Activated naive CD4-positive, alpha-beta T cell treated with anti-CD3 and anti-CD28 coated beads, Interleukin-2, amount 10 ng/mL, durations not matched to agents 7 days and 5 days (primary cell): ENCODE measurements at regions not wholly inside any gene's neighbourhood (a gene's known extent, or its start where the extent isn't known, plus 50 kb on each side); places are given as distances from the start of the nearest gene placed in this dataset.

ENCODE experiments used
- CTCF ChIA-PET: fragments of 350-600 bp; sonication (Branson Sonifier 250); formaldehyde crosslinking; loops from one replicate; lab custom pipeline; 2021; ENCODE audit warnings: antibody characterized with exemption; lab: Charles Lee
- DNase-seq: peaks from one replicate; pipeline ENCODE4 v3.0.0-alpha.2; 2020
- H3K27ac Mint-ChIP-seq: one replicate; pipeline ENCODE4 v1.8.0; 2021; ENCODE audit warnings: mild to moderate bottlenecking, moderate library complexity, mixed read lengths
- H3K27me3 Mint-ChIP-seq: one replicate; pipeline ENCODE4 v1.8.0; 2021; ENCODE audit warnings: mild to moderate bottlenecking, mixed read lengths
- H3K36me3 Mint-ChIP-seq: one replicate; pipeline ENCODE4 v1.8.0; 2021; ENCODE audit warnings: mixed read lengths
- H3K4me1 Mint-ChIP-seq: one replicate; pipeline ENCODE4 v1.8.0; 2021; ENCODE audit warnings: mixed read lengths
- H3K4me3 Mint-ChIP-seq: one replicate; pipeline ENCODE4 v1.8.0; 2021; ENCODE audit warnings: mild to moderate bottlenecking, moderate library complexity, mixed read lengths
- H3K9me3 Mint-ChIP-seq: one replicate; pipeline ENCODE4 v1.8.0; 2021; ENCODE audit warnings: mixed read lengths

GRCh38 chr2:15706986-15707632, 115.4 kb downstream of the DDX1 start:
- DNase-seq, result no peak
- peaks cover 3% of the 10 kb centered on the region for H3K27me3 Mint-ChIP-seq
- no peaks in the 10 kb centered on the region for H3K9me3 Mint-ChIP-seq
- H3K36me3 Mint-ChIP-seq, result no peaks in the 10 kb centered on the region
- CTCF ChIA-PET, result no interaction called here
- no peak overlapping the region for H3K27ac Mint-ChIP-seq
- no peaks in the 10 kb centered on the region for H3K4me1 Mint-ChIP-seq
- no peak overlapping the region for H3K4me3 Mint-ChIP-seq

- CTCF ChIA-PET, result no interaction called here
- Mint-ChIP-seq H3K27ac (no peak overlapping the region), H3K4me1 (no peaks in the 10 kb centered on the region), H3K27me3 (peaks cover 3% of the 10 kb centered on the region), H3K36me3 (no peaks in the 10 kb centered on the region), H3K9me3 (no peaks in the 10 kb centered on the region), H3K4me3 (no peak overlapping the region)
- no peak for DNase-seq
Observed at GRCh38 chr2:15708161-15708560, 116.5 kb downstream of the DDX1 start.

- no peaks in the 10 kb centered on the region for H3K36me3 Mint-ChIP-seq
- CTCF ChIA-PET, result no interaction called here
- H3K9me3 Mint-ChIP-seq, result no peaks in the 10 kb centered on the region
- H3K27ac Mint-ChIP-seq, result no peak overlapping the region
- DNase-seq, result no peak
- no peak overlapping the region for H3K4me3 Mint-ChIP-seq
- H3K27me3 Mint-ChIP-seq, result peaks cover 3% of the 10 kb centered on the region
- no peaks in the 10 kb centered on the region for H3K4me1 Mint-ChIP-seq
Observed at GRCh38 chr2:15708865-15709820, 117.5 kb downstream of the DDX1 start.

DNA sequence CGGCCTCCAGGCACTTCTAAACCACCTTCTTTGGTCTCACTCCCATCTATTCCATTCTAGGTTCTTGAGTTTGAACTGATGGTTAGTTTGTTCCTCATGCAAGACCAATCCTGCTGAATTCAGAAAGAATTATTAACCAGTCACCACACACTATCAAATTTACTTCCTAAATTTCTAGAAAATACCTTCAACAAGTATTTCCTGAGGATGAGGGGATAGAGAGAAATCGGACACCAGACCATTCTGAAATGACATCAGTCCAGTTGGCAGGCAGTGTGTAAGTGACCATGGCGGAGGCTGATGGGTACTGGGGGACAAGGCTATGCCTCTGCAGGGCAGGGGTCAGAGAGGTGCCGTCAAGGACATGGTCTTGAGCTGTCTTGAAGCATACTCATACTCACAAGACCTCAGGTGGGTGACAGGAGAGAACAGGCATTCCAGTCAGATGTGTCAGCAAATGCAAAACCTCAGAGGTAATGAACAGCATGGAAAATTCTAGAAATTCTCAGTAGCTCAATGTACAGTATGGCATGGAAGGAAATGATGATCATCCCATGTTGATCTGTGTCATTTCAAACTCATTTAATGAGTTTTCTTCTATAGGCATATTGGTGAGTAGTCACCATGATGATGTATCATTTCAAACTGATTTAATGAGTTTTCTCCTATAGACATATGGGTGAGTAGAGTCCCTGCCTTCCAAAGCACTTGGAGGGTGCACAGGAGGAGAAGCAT, 119.6 kb downstream of the DDX1 start:
- no peak overlapping the region for H3K4me3 Mint-ChIP-seq
- CTCF ChIA-PET, result no interaction called here
- peaks cover 3% of the 10 kb centered on the region for H3K27me3 Mint-ChIP-seq
- DNase-seq, result no peak
- no peaks in the 10 kb centered on the region for H3K36me3 Mint-ChIP-seq
- no peaks in the 10 kb centered on the region for H3K9me3 Mint-ChIP-seq
- no peak overlapping the region for H3K27ac Mint-ChIP-seq
- H3K4me1 Mint-ChIP-seq, result no peaks in the 10 kb centered on the region

- Mint-ChIP-seq H3K9me3 (no peaks in the 10 kb centered on the region), H3K27ac (no peak overlapping the region), H3K36me3 (no peaks in the 10 kb centered on the region), H3K27me3 (peaks cover 3% of the 10 kb centered on the region), H3K4me3 (no peak overlapping the region), H3K4me1 (no peaks in the 10 kb centered on the region)
- CTCF ChIA-PET, result no interaction called here
- no peak for DNase-seq
Observed at GRCh38 chr2:15712551-15713342, 121.1 kb downstream of the DDX1 start.

GRCh38 chr2:15713475-15713874, 121.8 kb downstream of the DDX1 start:
- H3K9me3 Mint-ChIP-seq, result no peaks in the 10 kb centered on the region
- H3K27ac Mint-ChIP-seq, result no peak overlapping the region
- DNase-seq, result no peak
- CTCF ChIA-PET, result no interaction called here
- no peaks in the 10 kb centered on the region for H3K4me1 Mint-ChIP-seq
- H3K4me3 Mint-ChIP-seq, result no peak overlapping the region
- peaks cover 3% of the 10 kb centered on the region for H3K27me3 Mint-ChIP-seq
- no peaks in the 10 kb centered on the region for H3K36me3 Mint-ChIP-seq

DNA sequence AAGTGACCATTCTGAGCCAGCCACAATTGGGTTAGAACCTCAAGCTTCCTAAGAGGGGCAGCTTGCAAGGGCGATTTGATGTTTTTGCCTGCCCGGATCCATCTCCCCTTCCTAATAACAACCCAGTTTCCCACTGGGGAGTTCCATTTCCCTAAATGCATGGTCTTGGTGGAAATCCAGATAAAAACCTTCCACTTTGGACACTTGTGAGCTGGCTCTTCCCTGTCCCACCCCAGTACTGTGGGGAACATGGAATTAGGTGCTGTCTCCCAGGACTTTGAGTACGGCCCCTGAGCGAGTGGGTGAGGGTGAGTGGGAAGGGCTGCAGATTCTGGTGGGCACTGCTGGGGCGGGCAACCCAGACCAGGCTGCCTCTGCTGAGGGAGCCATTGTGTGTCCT, 122.3 kb downstream of the DDX1 start:
- H3K27me3 Mint-ChIP-seq, result peaks cover 3% of the 10 kb centered on the region
- DNase-seq, result no peak
- H3K9me3 Mint-ChIP-seq, result no peaks in the 10 kb centered on the region
- H3K4me3 Mint-ChIP-seq, result no peak overlapping the region
- H3K36me3 Mint-ChIP-seq, result no peaks in the 10 kb centered on the region
- no peak overlapping the region for H3K27ac Mint-ChIP-seq
- H3K4me1 Mint-ChIP-seq, result no peaks in the 10 kb centered on the region
- CTCF ChIA-PET, result no interaction called here

- Mint-ChIP-seq H3K36me3 (no peaks in the 10 kb centered on the region), H3K4me3 (no peak overlapping the region), H3K27ac (no peak overlapping the region), H3K27me3 (peaks cover 2% of the 10 kb centered on the region), H3K4me1 (no peaks in the 10 kb centered on the region), H3K9me3 (no peaks in the 10 kb centered on the region)
- DNase-seq, result no peak
- CTCF ChIA-PET, result no interaction called here
Observed at GRCh38 chr2:15714609-15715008, 122.9 kb downstream of the DDX1 start.

DNA sequence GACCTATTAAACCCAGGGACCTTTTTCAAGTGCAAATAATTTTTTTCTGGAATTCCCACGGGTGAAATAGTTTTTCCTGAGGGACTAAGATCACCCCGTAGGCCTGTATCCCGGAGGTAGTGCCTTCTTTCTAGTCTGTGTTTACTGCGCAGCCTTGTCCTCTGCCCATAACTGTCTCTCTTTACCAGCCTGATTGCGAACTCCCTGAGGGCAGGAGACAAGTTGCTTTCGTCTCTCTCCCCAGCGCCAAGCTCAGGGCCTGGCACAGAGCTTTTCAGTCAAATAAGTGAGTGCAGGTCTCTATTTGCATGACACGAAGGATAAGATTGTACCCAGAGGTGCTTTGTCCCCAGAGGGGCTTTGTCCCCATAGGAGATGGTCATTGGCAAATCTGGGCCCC, 123.9 kb downstream of the DDX1 start:
- no peaks in the 10 kb centered on the region for H3K36me3 Mint-ChIP-seq
- H3K27ac Mint-ChIP-seq, result no peak overlapping the region
- no peak overlapping the region for H3K4me3 Mint-ChIP-seq
- no peaks in the 10 kb centered on the region for H3K9me3 Mint-ChIP-seq
- no peak for DNase-seq
- no peaks in the 10 kb centered on the region for H3K4me1 Mint-ChIP-seq
- CTCF ChIA-PET, result no interaction called here
- H3K27me3 Mint-ChIP-seq, result no peaks in the 10 kb centered on the region

DNA sequence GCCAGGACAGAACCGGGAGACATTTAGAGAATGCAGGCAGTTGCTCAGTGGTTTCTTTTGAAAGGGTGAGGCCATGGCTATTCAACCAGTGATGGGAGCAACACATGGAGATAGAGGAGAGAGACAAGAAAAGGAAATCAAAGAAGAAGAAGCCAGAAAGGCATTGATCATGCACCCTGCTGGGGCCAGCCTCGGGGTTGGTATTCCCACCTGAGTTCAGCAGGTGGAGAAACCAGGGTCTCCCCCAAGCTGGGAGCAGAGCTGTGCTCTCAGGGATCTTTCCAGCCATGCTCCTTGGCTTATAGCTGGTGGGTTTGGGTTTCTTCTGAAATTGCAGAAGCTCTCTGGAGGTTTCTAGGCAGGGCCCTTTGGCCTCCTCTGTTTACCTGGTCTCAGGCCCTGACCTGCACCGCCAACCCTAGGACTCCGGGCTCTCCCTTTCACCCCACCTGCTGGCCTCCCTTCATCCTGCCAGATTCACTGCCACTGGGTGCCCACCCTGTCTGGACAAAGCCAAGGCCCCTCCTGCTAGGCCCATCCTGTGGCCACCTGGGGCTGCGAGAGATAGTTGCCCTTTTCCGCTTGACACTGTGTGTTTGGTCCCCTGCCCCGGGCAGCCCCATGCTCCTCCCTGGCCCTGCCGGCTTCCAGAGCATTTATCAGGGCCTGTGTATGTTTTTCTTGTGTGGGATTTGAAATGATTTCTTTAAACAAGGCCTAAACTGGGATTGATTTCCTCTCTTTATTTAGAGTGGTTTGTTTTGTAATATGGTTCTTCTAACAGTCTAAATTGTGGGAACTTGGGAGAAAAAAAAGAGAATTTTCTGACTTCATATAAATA, 126.7 kb downstream of the DDX1 start:
- no peaks in the 10 kb centered on the region for H3K36me3 Mint-ChIP-seq
- CTCF ChIA-PET, result no interaction called here
- no peak overlapping the region for H3K4me3 Mint-ChIP-seq
- H3K4me1 Mint-ChIP-seq, result no peaks in the 10 kb centered on the region
- H3K27ac Mint-ChIP-seq, result no peak overlapping the region
- H3K9me3 Mint-ChIP-seq, result no peaks in the 10 kb centered on the region
- no peak for DNase-seq
- H3K27me3 Mint-ChIP-seq, result no peaks in the 10 kb centered on the region

DNA sequence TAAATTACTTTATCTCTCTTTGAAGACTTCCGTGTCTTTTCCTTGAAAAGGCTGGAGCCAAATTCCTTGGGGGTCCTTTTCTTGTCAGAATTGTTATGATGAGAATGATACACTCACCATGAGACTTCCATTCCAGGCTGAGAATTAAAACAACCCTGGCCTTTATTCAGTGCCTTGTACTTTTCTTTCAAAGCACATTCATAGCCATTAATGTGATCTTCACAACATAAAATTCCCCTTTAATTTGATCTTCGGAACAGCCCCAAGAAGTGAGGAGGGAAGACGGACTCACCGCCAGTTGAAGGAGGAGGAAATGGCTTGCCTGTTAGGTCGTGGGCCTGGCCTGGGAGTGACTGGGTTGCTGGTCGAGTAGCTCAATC, 127.3 kb downstream of the DDX1 start:
- Mint-ChIP-seq H3K27ac (no peak overlapping the region), H3K4me1 (no peaks in the 10 kb centered on the region), H3K36me3 (no peaks in the 10 kb centered on the region), H3K27me3 (no peaks in the 10 kb centered on the region), H3K9me3 (no peaks in the 10 kb centered on the region), H3K4me3 (no peak overlapping the region)
- DNase-seq, result no peak
- CTCF ChIA-PET, result no interaction called here

GRCh38 chr2:15719566-15720313, 128.1 kb downstream of the DDX1 start:
- Mint-ChIP-seq H3K27me3 (no peaks in the 10 kb centered on the region), H3K4me3 (no peak overlapping the region)
- no peak for DNase-seq

More at GRCh38 chr2:15719566-15720313, 128.1 kb downstream of the DDX1 start:
- no peak overlapping the region for H3K27ac Mint-ChIP-seq
- CTCF ChIA-PET, result no interaction called here
- H3K9me3 Mint-ChIP-seq, result no peaks in the 10 kb centered on the region
- no peaks in the 10 kb centered on the region for H3K36me3 Mint-ChIP-seq
- H3K4me1 Mint-ChIP-seq, result no peaks in the 10 kb centered on the region
